Stimulated activated CD4-positive, alpha-beta T cell treated with anti-CD3 and anti-CD28 coated beads, Interleukin-4, amount 100 ng/mL, for 48 hours (primary cell): ENCODE measurements at regions not wholly inside any gene's neighbourhood (a gene's known extent, or its start where the extent isn't known, plus 50 kb on each side); places are given as distances from the start of the nearest gene placed in this dataset.

Experiments
- DNase-seq, 2 donors: peaks; one replicate each; pipeline ENCODE4 v3.0.0-alpha.2; 2020; ENCODE audit warnings: low read depth in 2 of 2

DNA sequence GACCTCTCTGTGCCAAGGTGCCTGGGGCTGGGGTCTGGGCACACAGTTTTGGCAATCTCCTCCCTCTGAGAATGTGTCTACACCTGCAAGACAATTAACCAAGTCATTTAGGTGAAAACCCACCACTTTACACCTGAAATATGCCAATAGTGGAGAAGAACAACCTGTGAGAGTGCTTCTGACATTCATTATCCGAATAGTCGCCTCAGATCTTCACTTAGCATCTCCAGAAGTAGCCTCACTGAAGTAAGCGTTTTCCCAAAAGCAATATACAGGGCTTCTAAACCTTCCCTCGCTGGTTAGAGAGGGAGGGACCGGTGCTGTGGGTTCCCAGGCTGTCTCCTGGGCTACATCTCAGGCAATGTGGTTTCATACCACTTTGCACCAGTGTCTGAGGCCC lies 173.5 kb downstream of the DDX1 start:
- no peak for DNase-seq

DNA sequence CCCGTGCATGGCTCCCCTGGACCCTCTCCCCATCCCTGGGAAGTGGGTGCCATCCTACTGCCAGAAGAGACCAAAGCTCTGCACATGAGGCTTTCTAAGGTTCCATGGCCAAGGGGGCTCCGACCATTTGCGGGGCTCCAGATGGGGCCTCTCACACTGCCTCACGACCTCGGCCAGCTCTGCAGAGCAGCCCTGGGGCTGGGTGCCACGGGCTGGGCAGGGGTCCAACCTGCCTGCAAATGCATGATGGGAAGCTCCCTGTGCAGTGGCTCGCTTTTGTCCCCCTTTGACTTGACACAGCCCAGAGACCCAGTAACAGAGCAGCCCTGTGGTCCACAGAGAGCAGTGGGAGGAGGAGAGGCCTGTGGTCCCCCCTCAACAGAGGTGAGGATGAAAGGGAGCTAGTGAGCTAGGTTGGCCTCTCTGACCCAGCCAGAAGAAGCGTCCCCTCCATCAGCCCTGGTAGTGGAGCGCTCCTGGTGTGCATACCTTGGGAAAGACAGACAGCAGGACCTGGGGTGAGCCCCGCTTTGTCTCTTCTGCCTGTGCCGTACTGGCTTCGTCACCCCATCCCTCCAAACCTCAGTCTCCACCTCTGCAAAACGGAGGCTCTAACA lies 174.1 kb downstream of the DDX1 start:
- DNase-seq, result no peak

- no peak for DNase-seq
Measured at GRCh38 chr2:15766303-15766861, 174.0 kb upstream of the MYCN start.

DNA sequence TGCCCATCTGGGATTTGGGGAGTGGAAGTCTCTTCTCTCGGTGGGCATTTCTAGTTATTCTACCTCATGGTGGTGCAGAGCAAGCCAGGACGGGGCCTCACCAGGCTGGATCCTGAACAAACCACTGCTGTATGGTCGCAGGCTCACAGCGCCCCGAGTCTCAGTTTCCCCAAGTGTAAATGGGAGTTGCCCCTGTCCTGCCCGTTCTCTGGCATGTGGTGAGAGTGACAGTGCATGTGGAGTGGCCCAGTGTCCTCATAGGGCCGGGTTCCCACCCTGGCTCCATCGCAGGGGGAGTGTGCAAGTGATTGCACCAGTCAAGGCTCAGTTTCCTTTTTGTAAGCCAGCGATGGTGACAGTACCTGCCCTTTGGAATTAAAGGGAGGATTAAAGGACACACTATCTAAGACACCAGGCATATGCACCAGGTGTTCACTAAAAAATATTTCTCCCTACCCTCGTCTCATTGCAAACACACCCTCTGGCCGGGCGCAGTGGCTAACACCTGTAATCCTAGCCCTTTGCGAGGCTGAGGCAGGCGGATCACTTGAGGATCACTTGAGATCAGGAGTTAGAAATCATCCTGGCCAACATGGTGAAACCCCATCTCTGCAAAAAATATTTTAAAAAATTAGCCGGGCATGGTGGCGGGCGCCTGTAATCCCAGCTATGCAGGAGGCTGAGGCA lies 173.3 kb upstream of the MYCN start:
- no peak for DNase-seq

- DNase-seq, result no peak
Measured at GRCh38 chr2:15767679-15768078, 172.7 kb upstream of the MYCN start.

GRCh38 chr2:15768142-15768541 lies 172.2 kb upstream of the MYCN start:
- no peak for DNase-seq

GRCh38 chr2:15768615-15769014 lies 171.7 kb upstream of the MYCN start:
- DNase-seq, result no peak

DNA sequence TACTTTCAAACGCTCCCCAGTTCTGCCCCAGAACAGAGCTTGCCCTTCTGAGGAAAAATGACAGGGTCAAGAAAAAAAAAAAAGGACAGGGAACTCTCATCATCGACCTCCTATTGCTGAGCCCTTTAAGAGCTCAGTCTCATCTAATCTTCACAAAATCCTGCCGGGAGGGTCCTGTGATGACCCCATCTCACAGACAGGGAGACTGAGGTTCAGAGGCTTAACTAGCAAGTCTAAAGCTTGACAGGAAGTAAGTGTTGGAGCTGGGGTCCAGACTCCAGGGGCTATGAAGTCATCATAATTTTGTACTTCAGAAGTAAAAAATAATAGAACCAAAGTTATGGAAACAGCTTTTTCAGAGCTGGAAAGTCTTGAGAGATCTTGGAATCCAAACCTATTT lies 171.1 kb upstream of the MYCN start:
- no peak for DNase-seq

DNA sequence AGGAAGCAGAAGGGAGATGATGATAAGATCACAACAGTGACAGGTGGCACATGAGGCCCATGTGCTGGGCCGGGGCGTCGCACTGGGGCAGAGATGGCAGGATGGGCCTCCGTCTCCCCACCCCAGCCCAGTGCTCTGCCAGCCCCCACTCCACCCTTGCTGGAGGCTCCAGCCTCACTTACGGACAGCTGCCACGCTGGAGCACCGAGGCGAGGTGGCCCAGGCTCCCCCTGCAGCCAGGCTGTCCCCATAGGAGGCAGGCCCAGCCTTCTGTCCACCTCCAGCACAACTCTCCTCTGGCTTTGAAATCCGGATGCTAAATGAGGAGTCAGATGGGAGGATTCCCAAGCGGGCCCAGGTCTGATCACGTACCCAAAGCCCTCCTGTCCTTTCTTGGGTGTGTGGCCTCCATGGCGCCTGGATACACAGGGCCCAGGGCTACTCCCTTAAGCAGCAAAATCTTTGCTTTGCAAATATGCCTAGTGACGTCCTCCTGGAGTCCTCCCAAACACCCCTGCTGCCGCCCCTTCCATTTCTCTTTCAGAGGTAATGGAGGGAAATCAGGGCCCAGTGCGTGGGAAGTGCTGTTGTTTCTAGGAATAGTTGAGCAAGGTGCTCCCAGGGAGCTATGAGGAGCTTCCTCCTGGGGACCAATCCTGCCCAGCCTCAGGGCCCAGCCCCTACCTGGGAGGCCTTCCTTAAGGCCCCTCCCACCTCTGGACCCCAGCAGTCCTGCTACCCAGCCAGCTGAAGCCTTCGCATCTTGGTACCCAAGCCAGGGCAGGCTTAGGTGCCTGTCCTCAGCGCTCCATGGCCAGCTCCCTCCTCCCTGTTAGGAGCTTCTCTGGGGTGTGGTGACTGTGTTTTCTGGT lies 170.4 kb upstream of the MYCN start:
- no peak for DNase-seq

GRCh38 chr2:15770606-15771005 lies 169.7 kb upstream of the MYCN start:
- DNase-seq, result no peak

- no peak for DNase-seq
Measured at GRCh38 chr2:15771124-15771523, 169.2 kb upstream of the MYCN start.

GRCh38 chr2:15772086-15772595 lies 168.2 kb upstream of the MYCN start:
- DNase-seq, result no peak

DNA sequence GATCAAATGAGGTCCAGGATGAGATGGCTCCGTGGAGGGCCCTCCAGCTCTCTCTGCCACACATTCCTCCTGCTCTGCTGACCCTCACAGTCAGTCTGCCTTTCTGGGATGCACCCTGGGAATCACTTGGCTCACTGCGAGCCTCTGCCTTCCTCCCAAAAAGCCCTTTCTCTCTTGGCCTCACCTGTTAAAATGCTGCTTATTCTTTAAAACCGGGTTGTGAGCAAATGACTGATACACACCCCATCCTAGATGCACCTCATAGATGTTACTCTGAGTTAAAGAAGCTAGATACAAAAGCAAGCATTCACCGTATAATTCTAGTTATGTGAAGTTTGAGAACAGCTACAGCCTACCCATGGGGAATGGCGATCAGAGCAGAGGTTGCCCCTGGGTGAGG lies 167.7 kb upstream of the MYCN start:
- DNase-seq, result no peak

DNA sequence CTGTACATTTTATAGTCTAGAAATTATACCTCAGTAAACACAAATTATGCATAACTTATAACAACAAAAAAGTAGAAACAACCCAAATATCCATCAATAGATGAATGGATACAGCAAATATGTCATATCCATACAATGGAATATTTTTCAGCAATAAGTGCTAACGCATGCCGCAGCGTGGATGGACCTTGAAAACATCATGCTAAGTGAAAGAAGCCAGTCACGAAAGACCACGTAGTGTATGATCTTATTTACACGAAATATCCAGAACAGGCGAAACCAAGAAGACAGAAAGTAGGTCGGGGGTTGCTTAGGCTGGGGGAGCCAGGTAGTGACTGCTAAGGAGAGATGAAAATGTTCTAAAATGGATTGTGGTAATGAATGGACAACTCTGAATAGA lies 167.1 kb upstream of the MYCN start:
- no peak for DNase-seq

DNA sequence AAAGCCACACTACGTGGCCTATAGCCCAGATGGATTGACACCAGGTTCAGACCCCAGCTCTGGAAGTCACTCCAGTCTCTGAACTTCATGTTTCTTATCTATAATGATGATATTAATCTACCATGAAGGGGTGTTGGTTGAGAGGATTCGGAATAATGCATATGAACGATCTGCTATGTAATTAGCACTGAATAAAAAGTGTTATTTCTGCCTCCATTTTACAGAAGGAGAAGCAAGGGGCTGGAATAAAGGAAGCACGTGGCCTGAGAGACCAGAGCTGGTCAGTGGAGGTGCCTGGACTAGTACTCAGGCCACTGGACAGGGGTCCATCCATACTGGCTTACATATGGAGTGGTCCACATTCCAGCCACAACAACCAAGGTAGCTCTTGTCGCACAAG lies 166.5 kb upstream of the MYCN start:
- DNase-seq, result no peak

- no peak for DNase-seq
Measured at GRCh38 chr2:15775753-15776628, 164.4 kb upstream of the MYCN start.

DNA sequence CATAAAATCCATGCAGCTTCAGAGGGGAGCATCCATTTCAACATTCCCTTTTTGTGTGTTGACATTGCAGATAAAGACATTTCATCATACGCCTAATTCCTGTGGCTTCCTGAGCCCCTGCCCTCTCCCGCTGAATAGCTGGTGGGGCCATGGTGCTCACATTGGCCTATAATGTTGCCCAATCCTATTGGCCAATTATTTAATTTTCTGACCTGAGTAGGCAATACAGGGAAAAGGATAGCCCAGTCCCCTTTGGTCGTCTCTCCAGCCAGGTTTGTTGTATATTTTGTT lies 163.8 kb upstream of the MYCN start:
- DNase-seq, result no peak

DNA sequence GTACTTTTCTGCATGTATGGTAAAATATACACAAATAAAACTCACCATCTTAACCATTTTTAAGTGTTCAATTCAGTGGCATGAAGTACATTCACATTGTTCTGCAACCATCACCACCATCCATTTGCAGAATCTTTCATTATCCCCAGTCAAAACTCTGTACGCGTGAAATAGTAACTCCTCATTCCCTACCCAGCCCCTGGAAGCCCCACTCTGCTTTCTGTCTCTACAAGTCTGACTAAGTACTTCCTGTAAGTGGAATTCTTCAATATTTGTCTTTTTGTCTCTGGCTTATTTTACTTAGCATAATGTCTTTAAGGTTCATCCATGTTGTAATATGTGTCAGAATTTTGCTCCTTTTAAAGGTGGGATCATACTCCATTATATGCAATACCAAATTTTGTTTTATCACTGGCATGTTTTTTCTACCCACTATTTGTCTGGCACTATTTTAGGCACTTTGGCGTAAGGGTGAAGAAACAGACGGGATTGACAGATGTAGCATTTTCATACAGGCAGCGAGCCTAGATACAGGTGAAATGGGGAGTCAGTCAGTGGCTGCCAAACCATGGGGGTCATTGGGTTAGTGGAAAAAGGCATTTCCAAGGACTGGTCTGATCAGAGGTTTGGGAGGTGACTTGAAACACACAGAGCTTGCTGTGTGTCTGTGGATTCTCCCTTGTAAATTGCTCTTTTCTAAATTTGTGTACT lies 163.2 kb upstream of the MYCN start:
- no peak for DNase-seq

GRCh38 chr2:15777795-15778371 lies 162.5 kb upstream of the MYCN start:
- no peak for DNase-seq

DNA sequence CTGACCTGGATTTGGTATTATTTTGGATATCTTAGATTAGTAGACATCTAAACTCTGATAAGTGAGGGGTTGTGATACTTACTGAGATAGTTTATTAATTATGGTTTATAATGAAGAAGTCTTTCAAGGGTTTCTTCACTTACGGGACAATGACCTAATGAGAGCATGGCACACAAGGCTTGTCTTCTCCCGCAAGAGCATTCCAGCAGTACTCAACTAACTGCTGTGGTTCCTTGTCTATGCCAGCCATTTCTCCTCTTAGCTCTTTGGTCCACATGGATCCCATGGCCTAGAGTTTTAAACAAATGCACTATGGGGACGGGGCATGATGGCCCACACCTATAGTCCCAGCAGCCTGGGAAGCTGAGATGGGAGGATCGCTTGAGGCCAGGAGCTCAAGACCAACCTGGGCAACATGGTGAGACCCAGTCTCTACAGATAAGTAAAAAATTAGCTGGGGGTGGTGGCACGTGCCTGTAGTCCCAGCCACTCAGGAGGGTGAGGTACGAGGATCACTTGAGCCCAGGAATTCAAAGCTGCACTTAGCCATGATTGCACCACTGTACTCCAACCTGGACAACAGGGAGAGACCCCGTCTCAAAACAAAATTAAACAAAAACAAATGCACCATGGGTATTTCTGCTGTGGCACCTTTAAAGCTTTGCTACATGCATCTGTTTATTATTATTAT lies 161.7 kb upstream of the MYCN start:
- no peak for DNase-seq
